ENCODE measurements at regions not wholly inside any gene's neighbourhood (a gene's known extent, or its start where the extent isn't known, plus 50 kb on each side); places are given as distances from the start of the nearest gene placed in this dataset.

GRCh38 chr6:22444330-22444729, 125.0 kb upstream of the HDGFL1 start:
- Histone ChIP-seq H3K4me3 (no peak overlapping the region), H3K9me3 (no peaks in the 10 kb centered on the region), H3K4me2 (no peak overlapping the region), H3K4me1 (peaks cover 17% of the 10 kb centered on the region), H3K27ac (no peak overlapping the region)
- FAIRE-seq: no peak
- TF ChIP-seq CEBPB (IDR thresholded peaks at IDR 0.05) (no peak), TP53 (CRISPR knock-in tag; IDR thresholded peaks at IDR 0.05) (no peak), FOSB (CRISPR knock-in tag; IDR thresholded peaks at IDR 0.05) (no peak), JUN (IDR thresholded peaks at IDR 0.05) (no peak), NR3C1 (IDR thresholded peaks at IDR 0.05) (no peak), BHLHE40 (IDR thresholded peaks at IDR 0.05; ENCODE audit: low read depth, low read length) (no peak)
- TF ChIP-seq, protein P1, sequence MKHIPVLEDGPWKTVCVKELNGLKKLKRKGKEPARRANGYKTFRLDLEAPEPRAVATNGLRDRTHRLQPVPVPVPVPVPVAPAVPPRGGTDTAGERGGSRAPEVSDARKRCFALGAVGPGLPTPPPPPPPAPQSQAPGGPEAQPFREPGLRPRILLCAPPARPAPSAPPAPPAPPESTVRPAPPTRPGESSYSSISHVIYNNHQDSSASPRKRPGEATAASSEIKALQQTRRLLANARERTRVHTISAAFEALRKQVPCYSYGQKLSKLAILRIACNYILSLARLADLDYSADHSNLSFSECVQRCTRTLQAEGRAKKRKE (CRISPR knock-in tag; IDR thresholded peaks at IDR 0.05; ENCODE audit: low read depth): no peak
- ATAC-seq: no peak
- no peak for DNase-seq (ENCODE audit: low read depth in 1 of 2, low spot score in 1 of 2)
- 85% methylated on average over 3 of the region's 3 CpGs for WGBS (ENCODE audit: missing lambda C conversion rate)
- ChIA-PET CTCF (no interaction called here), POLR2A (no interaction called here)

- POLR2A ChIA-PET: no interaction called here
These were observed 123.4 kb upstream of the HDGFL1 start for GRCh38 chr6:22445946-22446345.

GRCh38 chr6:22447249-22448196, 121.8 kb upstream of the HDGFL1 start:
- POLR2A ChIA-PET: no interaction called here
- ATAC-seq: peak in 1 of 2 experiments; percentile 28; a peak in 2 of 6 replicates

More at GRCh38 chr6:22445946-22446345, 123.4 kb upstream of the HDGFL1 start:
- peaks cover 17% of the 10 kb centered on the region for H3K4me1 ChIP-seq
- CTCF ChIA-PET: no interaction called here
- FAIRE-seq: no peak
- no peak overlapping the region for H3K4me3 ChIP-seq
- 83% methylated on average over 2 of the region's 2 CpGs for WGBS (ENCODE audit: missing lambda C conversion rate)
- no peak for TF ChIP-seq ZNF302 (CRISPR knock-in tag; IDR thresholded peaks at IDR 0.05)
- DNase-seq (ENCODE audit: low read depth in 1 of 2, low spot score in 1 of 2): no peak
- H3K27ac ChIP-seq: no peak overlapping the region
- no peak for ATAC-seq
- H3K4me2 ChIP-seq: no peak overlapping the region
- H3K9me3 ChIP-seq: no peaks in the 10 kb centered on the region

More at GRCh38 chr6:22447249-22448196, 121.8 kb upstream of the HDGFL1 start:
- WGBS (ENCODE audit: missing lambda C conversion rate): 87% methylated on average over 14 of the region's 16 CpGs
- DNase-seq (ENCODE audit: low read depth in 1 of 2, low spot score in 1 of 2) (no peak), FAIRE-seq (no peak)
- H3K4me3 ChIP-seq: no peak overlapping the region
- CTCF ChIA-PET: no interaction called here
- TF ChIP-seq HDAC2 (IDR thresholded peaks at IDR 0.05): no peak
- no peak for TF ChIP-seq BHLHE40 (IDR thresholded peaks at IDR 0.05; ENCODE audit: low read depth, low read length)
- no peak for TF ChIP-seq CBX8 (IDR thresholded peaks at IDR 0.05)
- TF ChIP-seq, protein P1 (CRISPR knock-in tag; IDR thresholded peaks at IDR 0.05; ENCODE audit: low read depth): no peak
- TF ChIP-seq GATA3 (IDR thresholded peaks at IDR 0.05; ENCODE audit: borderline replicate concordance): no peak
- TF ChIP-seq, protein P2, sequence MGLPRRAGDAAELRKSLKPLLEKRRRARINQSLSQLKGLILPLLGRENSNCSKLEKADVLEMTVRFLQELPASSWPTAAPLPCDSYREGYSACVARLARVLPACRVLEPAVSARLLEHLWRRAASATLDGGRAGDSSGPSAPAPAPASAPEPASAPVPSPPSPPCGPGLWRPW (IDR thresholded peaks at IDR 0.05): no peak
- TF ChIP-seq REST (IDR thresholded peaks at IDR 0.05): no peak
- no peak for TF ChIP-seq NR3C1 (IDR thresholded peaks at IDR 0.05)
- TF ChIP-seq HOXA7 (CRISPR knock-in tag; IDR thresholded peaks at IDR 0.05): no peak
- TF ChIP-seq CHD2 (IDR thresholded peaks at IDR 0.05; ENCODE audit: low read length, partially characterized antibody): no peak
- TF ChIP-seq NPAS2 (CRISPR knock-in tag; IDR thresholded peaks at IDR 0.05; ENCODE audit: borderline replicate concordance): no peak
- no peak for TF ChIP-seq MAZ (IDR thresholded peaks at IDR 0.05; ENCODE audit: borderline replicate concordance, low read depth, low read length)
- TF ChIP-seq NFE2L2 (conservative IDR thresholded peaks at IDR 0.05; ENCODE audit: low read length): no peak
- no peak for TF ChIP-seq ZFP36 (IDR thresholded peaks at IDR 0.05; ENCODE audit: borderline replicate concordance, partially characterized antibody)
- no peak for TF ChIP-seq SMC3 (IDR thresholded peaks at IDR 0.05)
- no peak for TF ChIP-seq PHF8 (IDR thresholded peaks at IDR 0.05; ENCODE audit: borderline replicate concordance, low read depth)
- no peak for TF ChIP-seq RNF2 (IDR thresholded peaks at IDR 0.05; ENCODE audit: borderline replicate concordance, low read depth)
- TF ChIP-seq ZC3H11A (IDR thresholded peaks at IDR 0.05): no peak
- TF ChIP-seq HOXB5 (CRISPR knock-in tag; IDR thresholded peaks at IDR 0.05): no peak
- TF ChIP-seq HOXB13 (CRISPR knock-in tag; IDR thresholded peaks at IDR 0.05; ENCODE audit: low read depth): no peak
- H3K4me2 ChIP-seq: peak overlapping the region; percentile 62
- H3K27ac ChIP-seq: peak overlapping the region; percentile 62 to 85
- peaks cover 17% of the 10 kb centered on the region for H3K4me1 ChIP-seq
- no peaks in the 10 kb centered on the region for H3K9me3 ChIP-seq
